Keratinocyte (primary cell): ENCODE measurements at regions not wholly inside any gene's neighbourhood (a gene's known extent, or its start where the extent isn't known, plus 50 kb on each side); places are given as distances from the start of the nearest gene placed in this dataset.

Experiments used
- DNase-seq: peaks from one replicate; pipeline ENCODE4 v3.0.0-alpha.2; 2011; ENCODE audit warnings: low read depth, missing footprints, low spot score
- FAIRE-seq: peaks from 2 replicates; lab custom pipeline; 2011; peaks lifted over from hg19 to GRCh38; lab: Jason Lieb, UNC
- H2AFZ ChIP-seq: 2 replicates; pipeline ENCODE4 v1.6.0; 2012; ENCODE audit warnings: low read length, control low read depth, inconsistent platforms; ENCODE audit not compliant: control insufficient read depth
- H3K27ac ChIP-seq: 2 replicates; pipeline ENCODE4 v1.5.1; 2011; ENCODE audit warnings: low read length; ENCODE audit not compliant: control insufficient read depth, insufficient read depth
- H3K27me3 ChIP-seq: 3 replicates; pipeline ENCODE4 v1.6.0; 2011; ENCODE audit warnings: low read length; ENCODE audit not compliant: control insufficient read depth, insufficient read depth; ENCODE audit errors: extremely low read depth
- H3K36me3 ChIP-seq, 2 experiments: 2 replicates in 1 of 2; 3 replicates in 1 of 2; pipeline ENCODE4 v1.5.1; 2011; ENCODE audit warnings: low read length in 2 of 2, mild to moderate bottlenecking in 1 of 2; ENCODE audit not compliant: control insufficient read depth in 2 of 2, insufficient read depth in 2 of 2; ENCODE audit errors: extremely low read depth in 1 of 2
- H3K4me1 ChIP-seq: 3 replicates; pipeline ENCODE4 v1.5.1; 2011; ENCODE audit warnings: low read length; ENCODE audit not compliant: control insufficient read depth, insufficient read depth; ENCODE audit errors: extremely low read depth
- H3K4me2 ChIP-seq: 3 replicates; pipeline ENCODE4 v1.6.0; 2011; ENCODE audit warnings: low read depth, low read length; ENCODE audit not compliant: control insufficient read depth, insufficient read depth; ENCODE audit errors: extremely low read depth
- H3K4me3 ChIP-seq, 3 experiments: fragments of 200-600 bp in 1 of 3; sonication (generic) in 1 of 3; 2 replicates in 2 of 3; 3 replicates in 1 of 3; pipeline ENCODE4 v1.5.1; 2011 to 2016; ENCODE audit warnings: low read length in 3 of 3, mild to moderate bottlenecking in 3 of 3, control low read depth in 2 of 3, inconsistent platforms in 1 of 3, low read depth in 1 of 3, mixed read lengths in 1 of 3, mixed run types in 1 of 3, moderate library complexity in 1 of 3; ENCODE audit not compliant: control insufficient read depth in 2 of 3, insufficient read depth in 2 of 3; ENCODE audit errors: extremely low read depth in 1 of 3
- H3K79me2 ChIP-seq: 2 replicates; pipeline ENCODE4 v1.6.0; 2012; ENCODE audit warnings: low read length; ENCODE audit not compliant: control insufficient read depth, insufficient read depth
- H3K9ac ChIP-seq: 3 replicates; pipeline ENCODE4 v1.6.0; 2011; ENCODE audit warnings: low read length; ENCODE audit not compliant: control insufficient read depth, insufficient read depth; ENCODE audit errors: extremely low read depth
- H3K9me1 ChIP-seq: 3 replicates; pipeline ENCODE4 v1.6.0; 2011; ENCODE audit warnings: low read length; ENCODE audit not compliant: control insufficient read depth, insufficient read depth; ENCODE audit errors: extremely low read depth
- H3K9me3 ChIP-seq: 2 replicates; pipeline ENCODE4 v1.5.1; 2012; ENCODE audit warnings: low read depth, low read length; ENCODE audit not compliant: control insufficient read depth
- H4K20me1 ChIP-seq: 3 replicates; pipeline ENCODE4 v1.6.0; 2011; ENCODE audit warnings: low read length; ENCODE audit not compliant: control insufficient read depth, insufficient read depth; ENCODE audit errors: extremely low read depth
- CTCF ChIP-seq, 3 experiments: IDR thresholded peaks in 1 of 3; conservative IDR thresholded peaks in 1 of 3; optimal IDR thresholded peaks in 1 of 3; 2 replicates in 2 of 3; 3 replicates in 1 of 3; pipeline versions ENCODE3 to v1.5.1; 2011; ENCODE audit warnings: low read length in 3 of 3, mild to moderate bottlenecking in 3 of 3, moderate library complexity in 2 of 3, control low read depth in 1 of 3, inconsistent platforms in 1 of 3; ENCODE audit not compliant: insufficient read depth in 2 of 3; ENCODE audit errors: extremely low read depth in 1 of 3
- EZH2 ChIP-seq: IDR thresholded peaks from one replicate; pipeline ENCODE4 v1.6.1; 2012; ENCODE audit warnings: inconsistent platforms, mild to moderate bottlenecking, low read length, moderate library complexity
- dilution Hi-C: fragments of 300-500 bp; cut with MboI; formaldehyde crosslinking; loops from one replicate; pipeline ENCODE4 v1.7.0; 2020; ENCODE audit warnings: low sequenced_read_pairs; ENCODE audit not compliant: extremely low pct_ligation_motif_present

GRCh38 chr15:85950101-85950500 is 129.6 kb upstream of the AGBL1 start:
- no peaks in the 10 kb centered on the region for H3K27me3 ChIP-seq
- no peaks in the 10 kb centered on the region for H3K9me3 ChIP-seq
- no peaks in the 10 kb centered on the region for H4K20me1 ChIP-seq
- no peak for FAIRE-seq
- no peak overlapping the region for H3K4me3 ChIP-seq
- no peaks in the 10 kb centered on the region for H3K36me3 ChIP-seq
- no peaks in the 10 kb centered on the region for H3K79me2 ChIP-seq
- DNase-seq, result no peak
- H2AFZ ChIP-seq, result no peak overlapping the region
- dilution Hi-C loops, result no loop called here
- TF ChIP-seq EZH2 (no peak), CTCF (optimal IDR thresholded peaks at IDR 0.05 in 1 of 3, IDR thresholded peaks at IDR 0.05 in 1 of 3, conservative IDR thresholded peaks at IDR 0.05 in 1 of 3; ENCODE audit: extremely low read depth in 1 of 3, insufficient read depth in 2 of 3, low read length in 3 of 3) (no peak)
- H3K27ac ChIP-seq, result no peak overlapping the region
- H3K4me1 ChIP-seq, result no peaks in the 10 kb centered on the region
- H3K9ac ChIP-seq, result no peak overlapping the region
- no peaks in the 10 kb centered on the region for H3K9me1 ChIP-seq
- H3K4me2 ChIP-seq, result no peak overlapping the region

GRCh38 chr15:85954586-85954985 is 125.1 kb upstream of the AGBL1 start:
- no peaks in the 10 kb centered on the region for H3K36me3 ChIP-seq
- TF ChIP-seq CTCF (optimal IDR thresholded peaks at IDR 0.05 in 1 of 3, IDR thresholded peaks at IDR 0.05 in 1 of 3, conservative IDR thresholded peaks at IDR 0.05 in 1 of 3; ENCODE audit: extremely low read depth in 1 of 3, insufficient read depth in 2 of 3, low read length in 3 of 3), result no peak
- TF ChIP-seq EZH2, result no peak
- no peak overlapping the region for H3K4me3 ChIP-seq
- no peak overlapping the region for H3K27ac ChIP-seq
- no peaks in the 10 kb centered on the region for H3K9me3 ChIP-seq
- FAIRE-seq (no peak), DNase-seq (no peak)
- no peaks in the 10 kb centered on the region for H3K4me1 ChIP-seq
- H2AFZ ChIP-seq, result no peak overlapping the region
- no peaks in the 10 kb centered on the region for H3K79me2 ChIP-seq
- H3K9me1 ChIP-seq, result no peaks in the 10 kb centered on the region
- dilution Hi-C loops, result no loop called here
- H3K4me2 ChIP-seq, result no peak overlapping the region
- H4K20me1 ChIP-seq, result no peaks in the 10 kb centered on the region
- H3K9ac ChIP-seq, result no peak overlapping the region
- H3K27me3 ChIP-seq, result no peaks in the 10 kb centered on the region
